ENCODE measurements at regions not wholly inside any gene's neighbourhood (a gene's known extent, or its start where the extent isn't known, plus 50 kb on each side); places are given as distances from the start of the nearest gene placed in this dataset.

DNA sequence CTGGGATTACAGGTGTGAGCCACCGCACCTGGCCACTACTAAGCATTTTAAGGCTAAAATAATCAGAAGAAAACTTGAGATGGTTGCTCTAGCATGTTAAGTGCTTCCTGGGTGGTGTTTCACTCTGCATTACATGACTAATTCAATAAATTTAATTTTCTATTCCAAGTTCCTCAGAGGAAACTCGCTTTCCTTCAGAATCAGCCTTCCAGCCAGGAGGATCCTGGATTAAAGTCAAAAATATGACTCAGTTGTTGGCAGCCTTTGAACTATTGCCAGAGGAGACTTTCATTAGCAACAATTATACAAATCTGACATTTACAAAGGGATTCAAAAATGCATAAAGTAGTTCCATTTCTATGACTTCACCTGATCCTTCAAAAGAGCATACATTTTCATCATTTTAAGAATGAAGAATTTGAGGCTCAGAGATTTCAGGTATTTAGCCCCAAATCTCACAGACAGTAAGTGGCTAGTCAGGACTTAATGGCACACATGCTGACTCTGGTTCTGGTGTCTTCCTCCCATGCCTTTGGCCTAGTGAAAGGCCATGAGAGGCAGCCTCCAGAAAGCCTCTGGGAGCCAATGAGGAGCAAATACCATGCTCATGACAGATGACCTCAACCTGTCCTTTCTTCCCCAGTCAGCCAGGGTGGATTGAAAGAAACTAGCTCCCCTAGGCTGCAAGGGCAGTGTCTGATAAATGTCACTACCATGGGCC is 115.7 kb downstream of the MAP3K21 start:
- TF ChIP-seq, protein P1, sequence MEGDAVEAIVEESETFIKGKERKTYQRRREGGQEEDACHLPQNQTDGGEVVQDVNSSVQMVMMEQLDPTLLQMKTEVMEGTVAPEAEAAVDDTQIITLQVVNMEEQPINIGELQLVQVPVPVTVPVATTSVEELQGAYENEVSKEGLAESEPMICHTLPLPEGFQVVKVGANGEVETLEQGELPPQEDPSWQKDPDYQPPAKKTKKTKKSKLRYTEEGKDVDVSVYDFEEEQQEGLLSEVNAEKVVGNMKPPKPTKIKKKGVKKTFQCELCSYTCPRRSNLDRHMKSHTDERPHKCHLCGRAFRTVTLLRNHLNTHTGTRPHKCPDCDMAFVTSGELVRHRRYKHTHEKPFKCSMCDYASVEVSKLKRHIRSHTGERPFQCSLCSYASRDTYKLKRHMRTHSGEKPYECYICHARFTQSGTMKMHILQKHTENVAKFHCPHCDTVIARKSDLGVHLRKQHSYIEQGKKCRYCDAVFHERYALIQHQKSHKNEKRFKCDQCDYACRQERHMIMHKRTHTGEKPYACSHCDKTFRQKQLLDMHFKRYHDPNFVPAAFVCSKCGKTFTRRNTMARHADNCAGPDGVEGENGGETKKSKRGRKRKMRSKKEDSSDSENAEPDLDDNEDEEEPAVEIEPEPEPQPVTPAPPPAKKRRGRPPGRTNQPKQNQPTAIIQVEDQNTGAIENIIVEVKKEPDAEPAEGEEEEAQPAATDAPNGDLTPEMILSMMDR (IDR thresholded peaks at IDR 0.05; ENCODE audit: poor library complexity), result no peak
- no peak for TF ChIP-seq EZH2 (IDR thresholded peaks at IDR 0.05; ENCODE audit: borderline replicate concordance)
